Activated CD4-positive, alpha-beta T cell treated with anti-CD3 and anti-CD28 coated beads, Interleukin-2, Interleukin-6, amounts not matched to agents 100 ng/mL and 50 ng/mL, durations not matched to agents 16 hours and 8 hours (primary cell): ENCODE measurements at regions not wholly inside any gene's neighbourhood (a gene's known extent, or its start where the extent isn't known, plus 50 kb on each side); places are given as distances from the start of the nearest gene placed in this dataset.
"Not testable (repeated sequence)": the region's sequence is repeated elsewhere in the genome, so short reads cannot be mapped to it uniquely, and the experiment has no call there.

Experiments
- DNase-seq: peaks from one replicate; pipeline ENCODE4 v3.0.0-alpha.2; 2020

DNA sequence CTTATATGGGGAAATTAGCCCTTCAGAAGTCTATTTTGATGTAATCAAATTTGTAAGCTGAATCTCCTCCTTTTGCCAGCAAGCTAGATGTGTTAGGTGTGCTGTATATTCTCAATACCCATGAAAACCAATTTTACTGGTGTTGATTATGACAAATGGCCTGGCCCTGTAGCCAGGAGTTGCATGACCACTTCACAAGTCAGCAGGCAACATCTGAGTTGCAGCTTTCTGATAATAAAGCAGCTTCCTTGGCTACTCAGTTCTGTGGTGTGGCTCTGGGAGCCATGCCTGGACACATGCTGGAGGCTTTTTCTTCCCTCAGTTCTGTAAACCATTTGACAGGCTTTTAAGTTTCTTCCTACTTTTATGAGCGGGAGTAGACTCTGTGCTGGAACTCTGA, 154.1 kb upstream of the CXCL13 start:
- DNase-seq, result no peak

DNA sequence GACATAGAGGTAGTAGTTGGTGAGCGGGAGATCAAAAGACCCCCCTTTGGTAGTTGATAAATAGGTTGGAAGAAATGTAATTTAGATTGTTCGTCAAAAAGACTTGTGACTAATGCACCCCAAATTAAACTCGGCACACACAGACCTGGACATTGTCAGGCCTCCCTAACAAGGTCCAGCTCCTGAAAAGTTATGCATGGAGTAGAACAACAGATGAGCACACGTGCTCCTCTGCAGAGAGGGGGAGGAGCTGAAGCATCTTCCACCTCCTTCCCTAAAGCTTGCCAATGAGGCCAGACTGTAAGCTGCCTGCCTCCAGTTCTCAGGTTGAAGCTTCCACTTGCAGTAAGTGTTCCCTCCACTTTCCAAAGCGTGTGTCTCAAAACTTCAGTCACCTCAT, 153.5 kb upstream of the CXCL13 start:
- not testable (repeated sequence) for DNase-seq

DNA sequence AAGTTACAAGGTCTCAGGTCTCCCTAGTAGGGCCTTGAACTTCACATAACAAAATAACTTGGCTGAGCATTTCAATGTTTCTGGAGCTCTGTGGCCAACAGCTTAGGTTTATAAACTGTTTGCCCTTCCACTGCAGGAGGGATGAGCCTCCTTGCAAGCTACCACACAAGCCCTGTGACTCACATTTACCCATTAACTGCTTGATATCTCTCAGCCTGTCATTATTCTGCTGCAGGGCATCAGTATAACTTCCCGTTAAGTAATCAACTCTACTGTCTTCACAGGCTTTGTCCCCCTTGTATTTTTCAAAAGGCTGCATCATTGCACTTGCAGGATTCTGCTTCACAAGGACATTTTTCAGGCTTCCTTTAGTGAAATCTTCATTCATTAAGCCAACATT, 151.7 kb upstream of the CXCL13 start:
- no peak for DNase-seq

DNA sequence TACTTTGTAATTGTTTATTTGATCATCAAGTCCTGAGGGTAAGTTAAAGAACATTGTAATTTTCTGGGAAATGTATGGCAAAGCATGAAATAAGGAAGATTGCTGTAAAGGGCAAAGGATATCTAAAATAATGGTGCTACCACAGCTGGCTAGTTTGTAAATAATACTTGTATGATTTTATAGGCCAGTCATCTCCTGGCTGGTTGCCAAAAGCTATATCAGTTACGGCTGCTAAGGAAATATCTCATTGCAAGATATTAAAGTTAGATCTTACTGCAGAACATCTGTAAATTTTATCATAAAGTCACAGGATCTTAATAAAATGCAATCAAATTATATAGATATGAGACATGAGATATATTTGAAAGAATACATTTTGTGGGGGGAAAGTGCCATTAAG, 150.8 kb upstream of the CXCL13 start:
- no peak for DNase-seq

DNA sequence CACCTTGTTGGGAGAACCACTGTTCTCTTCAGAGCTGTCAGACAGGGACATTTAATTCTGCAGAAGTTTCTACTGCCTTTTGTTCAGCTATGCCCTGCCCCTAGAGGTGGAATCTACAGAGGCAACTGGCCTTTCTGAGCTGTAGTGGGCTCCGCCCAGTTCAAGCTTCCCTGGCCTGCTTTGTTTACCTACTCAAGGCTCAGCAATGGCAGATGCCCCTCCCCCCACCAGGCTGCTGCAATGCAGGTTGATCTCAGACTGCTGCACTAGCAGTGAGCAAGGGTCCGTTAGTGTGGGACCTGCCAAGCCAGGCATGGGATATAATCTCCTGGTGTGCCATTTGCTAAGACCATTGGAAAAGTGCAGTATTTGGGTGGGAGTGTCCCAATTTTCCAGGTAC, 141.5 kb upstream of the CXCL13 start:
- DNase-seq, result not testable (repeated sequence)

DNA sequence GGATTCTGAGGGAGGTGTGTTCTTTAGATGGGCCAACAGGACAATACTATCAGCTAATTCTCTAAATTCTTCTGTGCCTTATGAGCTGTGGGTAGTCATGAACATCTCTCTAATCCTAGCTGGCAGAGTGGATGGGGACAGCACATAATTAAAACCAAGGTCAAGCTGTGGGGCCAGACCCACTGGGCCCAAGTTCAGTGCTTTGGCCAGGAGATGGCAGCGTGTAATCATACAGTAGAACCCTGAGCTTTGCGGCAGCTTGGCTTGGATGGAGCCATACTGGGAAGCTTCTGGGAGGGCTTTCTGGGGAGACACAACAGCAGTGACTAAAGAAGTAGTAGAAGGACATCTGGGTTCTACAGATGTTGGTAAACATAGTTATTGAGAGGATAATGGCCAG, 140.3 kb upstream of the CXCL13 start:
- DNase-seq, result peak; percentile 48

DNA sequence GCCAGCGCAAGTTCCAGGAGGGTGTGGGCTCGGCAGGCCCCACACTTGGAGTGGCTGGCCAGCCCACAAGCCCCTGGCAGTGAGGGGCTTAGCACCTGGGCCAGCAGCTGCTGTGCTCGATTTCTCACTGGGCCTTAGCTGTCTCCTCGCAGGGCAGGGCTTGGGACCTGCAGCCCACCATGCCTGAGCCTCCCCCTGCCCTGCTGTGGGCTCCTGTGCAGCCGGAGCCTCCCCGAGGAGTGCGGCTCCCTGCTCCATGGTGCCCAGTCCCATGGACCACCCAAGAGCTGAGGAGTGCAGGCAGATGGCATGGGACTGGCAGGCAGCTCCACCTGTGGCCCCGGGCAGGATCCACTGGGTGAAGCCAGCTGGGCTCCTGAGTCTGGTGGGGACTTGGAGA, 139.2 kb upstream of the CXCL13 start:
- no peak for DNase-seq

DNA sequence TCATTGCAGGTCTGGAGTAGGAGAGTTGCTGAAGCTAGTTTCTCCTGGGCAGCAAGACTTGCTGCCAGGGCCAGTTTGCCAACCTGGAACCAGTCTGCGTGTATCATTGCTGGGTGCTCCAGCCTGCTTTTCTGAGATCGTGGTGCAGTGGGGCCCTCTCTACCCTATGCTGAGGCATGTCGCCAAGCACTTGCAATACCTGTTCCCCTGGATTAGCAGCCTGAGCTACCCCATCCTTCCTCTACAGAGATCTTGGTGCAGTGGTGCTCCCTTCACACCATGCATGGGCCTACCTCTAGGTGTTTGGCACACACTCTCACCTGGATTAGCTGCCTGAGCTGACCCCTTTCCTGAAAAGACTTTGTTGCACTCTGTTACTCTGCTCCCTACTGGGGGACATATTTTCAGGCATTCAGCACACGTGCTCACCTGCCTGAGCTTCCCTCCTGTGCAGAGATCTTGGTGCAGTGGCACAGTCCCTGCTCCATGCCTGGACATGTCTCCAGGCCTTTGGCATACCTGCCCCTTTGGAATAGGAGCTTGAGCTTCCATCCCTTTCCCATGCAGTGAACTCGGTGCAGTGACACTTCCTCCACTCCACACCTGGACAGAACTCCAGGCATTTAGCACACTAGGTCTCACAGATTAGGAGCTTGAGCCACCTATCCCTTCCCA, 133.7 kb upstream of the CXCL13 start:
- DNase-seq, result no peak

DNA sequence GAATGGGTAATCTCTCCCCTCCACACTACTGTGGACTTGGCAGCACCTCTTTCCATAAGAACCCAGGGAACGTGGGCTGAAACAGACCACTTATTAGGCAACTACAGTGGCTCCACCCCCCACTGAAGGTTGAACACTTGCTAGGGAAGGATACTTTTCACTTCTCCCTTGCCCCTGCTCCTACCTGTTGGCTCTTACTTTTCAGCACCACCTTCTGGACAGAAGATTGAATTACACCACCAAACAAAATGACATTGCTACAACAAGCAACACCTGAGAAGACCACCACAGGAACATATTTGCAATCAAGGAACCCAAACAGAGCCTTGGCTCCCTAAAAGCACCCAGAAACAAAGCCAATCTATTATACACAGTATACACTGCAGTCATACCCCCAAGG, 132.1 kb upstream of the CXCL13 start:
- peak; percentile 34 for DNase-seq

DNA sequence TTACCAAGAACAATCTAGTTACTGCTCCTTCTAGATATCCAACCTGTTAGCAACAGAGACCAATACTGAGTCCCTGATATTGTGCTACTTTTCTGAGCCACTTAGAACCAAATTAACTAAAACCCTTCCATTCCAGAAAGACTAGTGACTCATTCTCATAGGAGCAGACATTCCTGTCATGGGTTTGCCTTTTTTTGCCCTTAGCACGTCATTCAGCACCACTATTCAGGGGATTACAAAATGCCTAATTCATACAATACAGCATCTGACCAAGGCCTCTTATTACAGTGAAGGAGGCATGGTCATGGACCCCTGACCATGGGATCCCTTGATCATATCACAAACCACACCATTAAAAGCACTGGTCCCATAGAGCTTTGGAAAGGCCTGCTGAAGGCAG, 123.8 kb upstream of the CXCL13 start:
- DNase-seq, result no peak

DNA sequence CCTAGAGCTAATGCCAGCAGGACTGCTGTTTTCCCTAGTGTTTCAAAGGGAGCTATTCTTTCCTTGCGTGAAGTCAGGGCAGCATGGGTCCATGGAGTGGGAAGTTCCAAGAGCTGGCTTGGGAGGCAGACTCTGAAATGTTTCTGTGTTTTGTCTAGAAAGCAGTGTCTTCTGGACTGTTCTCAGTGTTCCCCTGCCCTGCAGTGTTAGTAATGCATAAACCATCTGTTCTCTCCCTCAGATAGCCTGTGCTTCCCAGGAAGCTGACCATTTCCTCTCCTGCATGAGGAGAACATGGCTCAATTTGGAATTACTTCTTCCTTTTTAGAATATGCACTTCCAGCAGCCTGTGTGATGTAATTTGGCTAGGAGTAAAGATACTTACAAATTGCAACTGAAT, 116.7 kb upstream of the CXCL13 start:
- DNase-seq, result no peak

DNA sequence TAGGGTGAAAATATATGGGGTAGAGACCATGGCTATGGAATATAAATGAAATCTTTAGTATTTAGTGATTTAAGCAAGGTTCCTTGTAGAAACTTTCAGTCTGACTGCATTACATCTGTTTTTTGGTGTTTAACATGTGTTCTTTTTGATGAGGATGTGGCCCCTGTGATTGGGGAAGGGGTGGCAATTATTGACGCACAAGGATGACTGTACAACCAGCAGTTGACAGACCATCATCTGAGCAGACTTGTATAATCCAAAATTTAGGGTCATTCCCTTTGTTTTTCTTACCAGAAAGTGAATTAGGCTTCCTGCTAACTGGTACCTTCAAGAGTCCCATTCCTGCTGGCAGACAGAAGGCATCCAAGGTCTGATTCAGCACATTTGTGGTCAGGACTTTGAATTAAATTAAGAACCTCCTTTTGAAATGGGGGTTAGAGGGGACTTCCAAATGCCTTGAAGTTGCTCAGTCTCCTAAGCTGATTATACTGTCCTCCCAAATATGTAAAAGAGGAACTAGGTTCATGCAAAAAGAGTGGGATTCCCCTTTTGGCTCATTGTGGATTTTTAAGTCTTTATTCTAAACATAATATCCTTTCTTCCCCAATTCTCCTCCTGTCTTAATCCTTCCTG, 112.4 kb upstream of the CXCL13 start:
- DNase-seq, result no peak

DNA sequence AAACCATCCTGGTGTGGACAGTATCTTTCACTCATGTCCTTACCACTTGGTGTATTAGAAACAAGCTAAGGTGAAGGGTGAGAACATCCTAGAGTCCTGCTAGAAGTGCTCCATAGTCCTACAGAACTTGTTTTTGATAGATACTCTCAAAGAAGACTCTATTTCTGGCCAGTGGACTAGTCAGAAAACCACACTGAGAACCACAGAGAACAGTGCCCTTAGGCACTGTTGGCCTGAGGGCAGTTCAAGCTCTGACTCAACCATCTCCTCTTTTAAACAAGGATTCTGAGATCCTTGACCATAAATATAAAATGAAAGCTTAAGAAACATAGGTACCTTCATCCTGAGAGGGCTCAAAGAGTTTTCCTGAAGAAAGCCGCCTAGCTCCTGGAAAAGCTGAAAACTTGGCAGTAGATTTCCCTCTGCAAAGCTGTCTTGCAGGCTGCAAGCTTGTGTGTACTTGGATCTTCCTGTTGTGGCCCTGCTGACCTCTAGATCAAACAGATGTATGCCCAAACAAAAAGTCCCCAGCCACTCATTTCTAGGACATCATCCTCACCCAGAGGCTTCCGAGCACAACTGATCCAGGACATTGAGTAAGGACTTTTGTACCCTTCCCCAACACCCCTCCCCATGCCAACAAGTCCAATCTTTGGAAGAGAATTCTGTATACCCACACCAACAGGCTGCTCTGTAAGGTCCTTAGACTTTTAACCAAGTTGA, 111.6 kb upstream of the CXCL13 start:
- no peak for DNase-seq

DNA sequence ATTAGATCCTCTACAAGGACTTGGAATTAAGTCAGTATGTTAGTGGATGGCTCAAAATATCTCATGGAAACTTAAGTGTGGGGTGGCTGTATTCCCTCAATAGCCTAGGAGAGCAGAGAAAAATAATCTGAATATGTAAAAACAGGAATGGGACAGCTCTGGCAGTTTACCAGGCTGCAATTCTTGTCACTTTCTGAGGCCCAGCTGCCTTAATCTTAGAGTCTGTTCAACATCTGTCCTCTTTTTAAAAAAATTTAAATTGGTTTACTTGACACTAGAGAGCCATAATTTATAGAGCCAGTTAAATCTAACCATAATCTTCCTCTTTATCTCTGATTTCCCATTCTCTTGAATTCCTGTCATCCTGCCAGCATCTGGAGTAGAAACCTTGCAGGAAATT, 109.2 kb upstream of the CXCL13 start:
- no peak for DNase-seq

DNA sequence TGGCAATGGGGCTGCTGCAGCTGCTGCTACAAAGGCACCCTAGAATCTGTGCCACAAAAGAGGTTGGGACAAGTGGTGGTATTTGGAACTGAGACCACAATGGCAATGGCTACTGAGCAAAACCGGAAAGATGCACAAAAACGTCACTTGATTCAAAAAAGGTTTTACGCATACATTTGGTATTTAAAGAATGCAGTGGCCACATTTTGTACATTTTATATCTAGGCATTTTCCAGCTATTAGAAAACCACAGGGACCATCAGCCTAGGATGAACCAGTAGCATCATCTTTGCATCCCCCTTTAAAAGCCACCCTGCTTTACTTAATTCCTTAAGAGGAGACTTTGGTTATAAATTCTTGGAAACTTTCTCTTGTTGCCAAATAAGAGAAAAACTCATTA, 104.8 kb upstream of the CXCL13 start:
- DNase-seq, result no peak

DNA sequence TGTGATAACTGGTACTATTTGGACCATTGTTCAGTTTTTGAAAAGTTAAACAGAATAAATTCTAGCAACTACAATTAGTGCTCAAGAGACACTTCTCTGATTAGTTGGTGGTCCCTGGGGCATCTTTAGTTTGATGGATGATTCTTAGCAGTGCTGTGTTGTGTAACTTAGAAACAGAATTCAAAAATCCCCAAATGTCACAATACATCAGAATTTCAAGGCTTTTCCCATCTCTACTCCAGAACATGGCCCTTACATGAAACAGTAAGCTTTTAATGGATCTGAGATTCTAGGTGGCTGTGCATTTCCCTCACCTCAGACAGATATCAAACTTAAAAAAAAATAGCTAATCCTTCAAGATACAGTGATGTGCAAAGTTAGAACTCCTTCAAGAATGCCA, 104.4 kb upstream of the CXCL13 start:
- no peak for DNase-seq

DNA sequence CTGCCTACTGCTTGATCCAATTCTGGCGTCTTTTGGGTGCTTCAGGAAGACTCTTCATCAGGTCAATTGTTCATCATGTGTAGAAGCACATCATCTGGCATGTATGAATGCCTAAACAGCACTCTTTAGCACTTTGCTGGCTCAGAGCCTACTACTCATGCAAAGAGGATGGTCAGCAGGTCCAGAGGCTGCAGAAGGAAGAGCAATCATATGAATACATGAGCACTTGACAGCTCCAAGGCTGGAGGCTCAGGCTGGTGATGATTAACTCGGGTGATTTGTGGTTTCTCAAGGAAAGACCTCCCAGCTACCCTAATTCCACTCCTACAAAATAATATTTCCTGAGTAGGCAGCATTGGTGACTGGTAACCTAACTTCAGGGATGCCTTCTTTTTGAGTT, 103.8 kb upstream of the CXCL13 start:
- no peak for DNase-seq

DNA sequence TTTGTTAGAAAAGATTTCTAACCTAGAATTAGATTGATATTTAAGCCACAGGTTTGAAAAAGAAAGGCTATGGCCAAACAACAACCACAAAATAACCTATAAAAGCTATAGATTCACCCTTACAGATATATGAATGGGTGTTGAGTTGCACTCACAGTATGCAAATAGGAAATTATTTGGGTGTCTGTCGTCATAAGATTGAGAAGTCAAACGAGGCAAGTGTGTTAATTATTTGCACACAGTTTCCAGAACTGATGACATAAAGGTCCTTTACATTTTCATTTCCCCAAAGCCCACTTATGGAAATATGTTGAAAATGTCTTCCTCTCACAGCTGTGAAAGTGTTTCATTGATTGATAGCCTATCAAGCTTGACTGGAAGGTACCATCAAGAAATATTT, 101.2 kb upstream of the CXCL13 start:
- DNase-seq, result no peak

DNA sequence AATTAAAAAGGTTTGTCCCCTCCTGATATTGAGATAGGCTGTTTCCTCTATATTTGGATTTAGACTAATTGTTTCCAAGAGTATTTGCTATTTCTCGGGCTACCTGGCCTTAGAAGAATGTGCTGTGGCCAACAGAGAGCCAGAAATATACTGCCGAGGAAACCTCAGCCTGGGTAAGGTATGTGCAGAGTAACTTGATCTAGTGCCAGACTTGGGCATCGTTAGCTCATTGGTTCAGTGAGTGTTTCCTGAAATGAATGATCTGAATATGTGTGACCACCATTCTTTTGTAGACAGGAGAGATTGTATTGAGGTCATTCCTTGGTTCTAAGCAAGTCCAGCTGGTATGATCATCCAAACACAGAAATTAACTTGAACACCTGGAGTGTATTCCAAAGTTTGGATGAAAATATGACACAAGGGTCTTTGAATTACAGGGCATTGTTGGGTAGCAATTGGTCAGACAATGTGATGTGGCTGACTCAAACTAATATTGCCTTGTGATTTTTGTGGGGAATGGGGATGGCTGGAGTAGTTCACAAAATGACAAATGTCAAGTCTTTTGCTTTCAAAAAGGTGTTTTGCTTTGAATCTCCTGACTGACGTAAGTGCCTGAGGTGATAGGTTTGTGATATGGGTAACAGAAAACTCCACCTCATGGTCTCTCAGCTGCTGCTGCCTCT, 100.2 kb upstream of the CXCL13 start:
- DNase-seq, result peak; percentile 40

DNA sequence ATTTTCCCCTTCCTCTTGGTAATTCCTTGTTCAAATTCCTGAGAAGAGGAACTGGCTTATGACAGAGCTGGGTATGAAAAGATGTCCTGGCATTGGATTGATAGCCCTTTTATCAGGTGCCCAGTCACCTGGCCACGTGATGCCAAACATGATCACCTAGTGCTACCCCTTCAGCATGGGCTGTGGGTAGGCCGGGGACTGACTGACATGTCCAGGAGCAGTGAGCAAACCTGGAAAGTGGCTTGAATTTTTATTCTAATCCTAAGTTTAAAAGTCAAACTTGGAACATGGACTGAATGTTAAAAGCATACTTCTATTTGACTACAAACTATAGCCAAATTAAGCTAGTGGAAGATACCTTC, 99.7 kb upstream of the CXCL13 start:
- no peak for DNase-seq

DNA sequence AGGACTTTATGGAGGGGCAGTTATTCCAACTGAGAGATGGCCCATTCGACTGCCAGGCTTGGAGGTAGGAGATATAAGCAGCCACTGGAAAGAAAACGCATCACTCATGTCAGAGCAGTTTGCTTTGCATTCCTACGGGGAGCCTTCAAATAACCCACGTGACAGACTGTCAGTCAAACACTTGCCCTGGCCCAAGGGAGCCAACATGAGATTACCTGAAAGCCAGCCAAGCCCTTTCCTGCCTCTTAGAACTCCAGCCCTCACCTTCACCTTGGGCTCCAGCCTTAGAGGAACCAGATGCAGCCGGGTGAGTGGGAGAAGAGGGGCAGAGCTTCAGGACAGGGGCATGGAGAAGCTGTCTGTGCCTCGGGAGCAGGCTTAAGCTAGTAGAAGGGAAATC, 95.3 kb upstream of the CXCL13 start:
- DNase-seq, result no peak

DNA sequence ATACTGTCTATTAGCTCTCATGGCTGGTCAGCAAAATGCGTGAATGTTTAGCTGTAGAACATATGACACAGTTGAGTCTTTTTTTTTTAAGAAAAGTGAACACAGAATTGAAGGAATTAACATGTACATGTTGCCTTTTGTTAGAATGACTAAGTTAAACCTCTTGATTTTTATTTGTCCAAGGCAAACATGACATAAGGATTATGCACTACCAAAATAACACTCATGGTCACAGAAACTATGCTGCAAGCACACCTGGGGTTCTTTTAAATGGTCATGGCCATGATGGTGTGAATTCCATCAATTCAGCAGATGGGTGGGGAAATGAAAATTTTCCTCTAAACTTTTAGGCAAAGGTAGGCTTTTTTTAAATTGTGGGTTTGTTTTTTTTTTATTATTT, 80.1 kb upstream of the CXCL13 start:
- no peak for DNase-seq

DNA sequence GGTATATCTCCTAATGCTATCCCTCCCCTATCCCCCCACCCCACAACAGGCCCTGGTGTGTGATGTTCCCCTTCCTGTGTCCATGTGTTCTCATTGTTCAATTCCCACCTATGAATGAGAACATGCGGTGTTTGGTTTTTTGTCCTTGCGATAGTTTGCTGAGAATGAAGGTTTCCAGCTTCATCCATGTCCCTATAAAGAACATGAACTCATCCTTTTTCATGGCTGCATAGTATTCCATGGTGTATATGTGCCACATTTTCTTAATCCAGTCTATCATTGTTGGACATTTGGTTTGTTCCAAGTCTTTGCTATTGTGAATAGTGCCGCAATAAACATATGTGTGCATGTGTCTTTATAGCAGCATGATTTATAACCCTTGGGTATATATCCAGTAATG, 77.7 kb upstream of the CXCL13 start:
- DNase-seq, result not testable (repeated sequence)

DNA sequence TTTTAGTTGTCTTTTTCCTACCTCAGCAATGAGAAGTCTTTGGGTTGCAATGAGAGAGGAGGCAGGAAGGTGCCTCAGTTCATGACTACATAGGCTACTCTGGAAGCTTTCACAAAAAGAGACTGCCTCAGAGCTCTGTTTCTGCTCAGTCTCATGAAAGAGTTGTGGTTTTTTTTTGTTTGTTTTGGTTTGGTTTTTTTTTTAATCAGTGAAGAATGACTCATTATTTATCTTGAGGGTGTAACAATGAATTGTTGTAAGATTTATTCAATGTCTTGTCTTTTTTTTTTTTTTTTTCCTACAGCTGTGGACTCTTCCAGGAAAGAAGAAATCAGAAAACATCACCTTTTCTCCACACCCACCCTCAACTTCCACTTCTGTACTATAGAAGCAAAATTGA, 67.5 kb upstream of the CXCL13 start:
- peak; percentile 40 for DNase-seq
